Skeletal muscle tissue (tissue), 3 donors: ENCODE measurements at regions not wholly inside any gene's neighbourhood (a gene's known extent, or its start where the extent isn't known, plus 50 kb on each side); places are given as distances from the start of the nearest gene placed in this dataset.

Source experiments
- H3K27ac ChIP-seq: one replicate; pipeline ENCODE4 v1.7.0; 2013; ENCODE audit warnings: mild to moderate bottlenecking, low read depth, low read length, inconsistent platforms
- H3K27me3 ChIP-seq, 3 donors: one replicate each; pipeline ENCODE4 v1.7.0; 2013; ENCODE audit warnings: low read length in 3 of 3; ENCODE audit not compliant: control insufficient read depth in 3 of 3, insufficient read depth in 3 of 3
- H3K36me3 ChIP-seq, 3 donors: one replicate each; pipeline ENCODE4 v1.7.0; 2013; ENCODE audit warnings: low read length in 3 of 3; ENCODE audit not compliant: control insufficient read depth in 3 of 3, insufficient read depth in 3 of 3
- H3K4me1 ChIP-seq, 3 donors: one replicate each; pipeline ENCODE4 v1.7.0; 2013; ENCODE audit warnings: low read length in 3 of 3, mild to moderate bottlenecking in 3 of 3; ENCODE audit not compliant: control insufficient read depth in 3 of 3, insufficient read depth in 3 of 3
- H3K4me3 ChIP-seq, 3 donors: one replicate each; pipeline ENCODE4 v1.7.0; 2013; ENCODE audit warnings: low read length in 3 of 3
- H3K9ac ChIP-seq, 3 donors: one replicate each; pipeline ENCODE4 v1.7.0; 2013; ENCODE audit warnings: low read length in 3 of 3, mild to moderate bottlenecking in 3 of 3, moderate library complexity in 2 of 3, low read depth in 1 of 3
- H3K9me3 ChIP-seq, 3 donors: one replicate each; pipeline ENCODE4 v1.7.0; 2013; ENCODE audit warnings: low read length in 3 of 3; ENCODE audit not compliant: control insufficient read depth in 3 of 3
- donor health status: Osteomylitis.

GRCh38 chr4:60544981-60545380 is 655.1 kb upstream of the ADGRL3 start:
- H3K9ac ChIP-seq = no peak overlapping the region
- H3K4me1 ChIP-seq = no peaks in the 10 kb centered on the region
- H3K9me3 ChIP-seq = no peaks in the 10 kb centered on the region
- no peak overlapping the region for H3K27ac ChIP-seq
- H3K4me3 ChIP-seq = no peak overlapping the region
- no peaks in the 10 kb centered on the region for H3K36me3 ChIP-seq
- H3K27me3 ChIP-seq = no peaks in the 10 kb centered on the region

GRCh38 chr4:60562334-60562733 is 637.8 kb upstream of the ADGRL3 start:
- Histone ChIP-seq H3K4me3 (no peak overlapping the region), H3K27ac (no peak overlapping the region), H3K9me3 (no peaks in the 10 kb centered on the region), H3K36me3 (no peaks in the 10 kb centered on the region), H3K4me1 (no peaks in the 10 kb centered on the region), H3K9ac (no peak overlapping the region), H3K27me3 (no peaks in the 10 kb centered on the region)

- Histone ChIP-seq H3K36me3 (no peaks in the 10 kb centered on the region), H3K9ac (no peak overlapping the region), H3K4me3 (no peak overlapping the region), H3K4me1 (no peaks in the 10 kb centered on the region), H3K27ac (no peak overlapping the region), H3K9me3 (peaks cover 0 to 9% (median 3%) of the 10 kb centered on the region in 3 donors), H3K27me3 (no peaks in the 10 kb centered on the region)
Measured at GRCh38 chr4:60565558-60565957, 634.6 kb upstream of the ADGRL3 start.

- Histone ChIP-seq H3K36me3 (no peaks in the 10 kb centered on the region), H3K4me3 (no peak overlapping the region), H3K9ac (no peak overlapping the region), H3K4me1 (no peaks in the 10 kb centered on the region), H3K27me3 (no peaks in the 10 kb centered on the region), H3K27ac (no peak overlapping the region), H3K9me3 (peaks cover 0 to 2% (median 0%) of the 10 kb centered on the region in 3 donors)
Measured at GRCh38 chr4:60575336-60575735, 624.8 kb upstream of the ADGRL3 start.

- H3K9ac ChIP-seq = no peak overlapping the region
Measured at GRCh38 chr4:60579335-60579734, 620.8 kb upstream of the ADGRL3 start.

GRCh38 chr4:60581919-60582536 is 618.1 kb upstream of the ADGRL3 start:
- Histone ChIP-seq H3K27me3 (no peaks in the 10 kb centered on the region), H3K27ac (no peak overlapping the region), H3K36me3 (no peaks in the 10 kb centered on the region), H3K9ac (no peak overlapping the region), H3K4me1 (no peaks in the 10 kb centered on the region), H3K4me3 (no peak overlapping the region), H3K9me3 (no peaks in the 10 kb centered on the region)

More at GRCh38 chr4:60579335-60579734, 620.8 kb upstream of the ADGRL3 start:
- no peaks in the 10 kb centered on the region for H3K27me3 ChIP-seq
- H3K4me1 ChIP-seq = no peaks in the 10 kb centered on the region
- no peak overlapping the region for H3K27ac ChIP-seq
- no peaks in the 10 kb centered on the region for H3K9me3 ChIP-seq
- H3K4me3 ChIP-seq = no peak overlapping the region
- no peaks in the 10 kb centered on the region for H3K36me3 ChIP-seq

GRCh38 chr4:60588556-60588955 is 611.6 kb upstream of the ADGRL3 start:
- Histone ChIP-seq H3K27me3 (no peaks in the 10 kb centered on the region), H3K9ac (no peak overlapping the region), H3K9me3 (no peaks in the 10 kb centered on the region), H3K36me3 (no peaks in the 10 kb centered on the region), H3K4me1 (no peaks in the 10 kb centered on the region), H3K27ac (no peak overlapping the region), H3K4me3 (no peak overlapping the region)

- Histone ChIP-seq H3K27me3 (no peaks in the 10 kb centered on the region), H3K4me3 (no peak overlapping the region), H3K9me3 (peaks cover 0 to under 1% (median 0%) of the 10 kb centered on the region in 3 donors), H3K4me1 (no peaks in the 10 kb centered on the region), H3K9ac (no peak overlapping the region), H3K36me3 (no peaks in the 10 kb centered on the region), H3K27ac (no peak overlapping the region)
Measured at GRCh38 chr4:60589425-60589824, 610.7 kb upstream of the ADGRL3 start.

- H3K36me3 ChIP-seq = no peaks in the 10 kb centered on the region
- H3K9ac ChIP-seq = no peak overlapping the region
- no peaks in the 10 kb centered on the region for H3K4me1 ChIP-seq
- no peak overlapping the region for H3K27ac ChIP-seq
- H3K9me3 ChIP-seq = peaks cover 0 to 3% (median 0%) of the 10 kb centered on the region in 3 donors
- H3K4me3 ChIP-seq = no peak overlapping the region
- H3K27me3 ChIP-seq = no peaks in the 10 kb centered on the region
Measured at GRCh38 chr4:60590116-60590515, 610.0 kb upstream of the ADGRL3 start.

- Histone ChIP-seq H3K9ac (no peak overlapping the region), H3K4me1 (no peaks in the 10 kb centered on the region), H3K4me3 (no peak overlapping the region), H3K27me3 (no peaks in the 10 kb centered on the region), H3K27ac (no peak overlapping the region), H3K9me3 (no peaks in the 10 kb centered on the region), H3K36me3 (no peaks in the 10 kb centered on the region)
Measured at GRCh38 chr4:60605646-60606354, 594.3 kb upstream of the ADGRL3 start.
